GM12872 (cell line): ENCODE measurements at regions not wholly inside any gene's neighbourhood (a gene's known extent, or its start where the extent isn't known, plus 50 kb on each side); places are given as distances from the start of the nearest gene placed in this dataset.

Experiments
- CTCF ChIP-seq: IDR thresholded peaks from 3 replicates; pipeline ENCODE4 v1.5.1; 2011; ENCODE audit warnings: low read depth, mild to moderate bottlenecking, low read length, moderate library complexity; ENCODE audit not compliant: insufficient read depth

- TF ChIP-seq CTCF: no peak
Observed at GRCh38 chr3:159339131-159339530, 537.3 kb downstream of the MFSD1 start.

GRCh38 chr3:159340877-159341500 is 539.1 kb downstream of the MFSD1 start:
- TF ChIP-seq CTCF: no peak

- no peak for TF ChIP-seq CTCF
Observed at GRCh38 chr3:159346271-159346903, 544.5 kb downstream of the MFSD1 start.

- TF ChIP-seq CTCF: no peak
Observed at GRCh38 chr3:159348431-159348830, 546.6 kb downstream of the MFSD1 start.

GRCh38 chr3:159356606-159357005 is 554.8 kb downstream of the MFSD1 start:
- TF ChIP-seq CTCF: no peak

- TF ChIP-seq CTCF: no peak
Observed at GRCh38 chr3:159364511-159364910, 562.7 kb downstream of the MFSD1 start.

GRCh38 chr3:159366476-159366875 is 564.6 kb downstream of the MFSD1 start:
- TF ChIP-seq CTCF: no peak
